ENCODE measurements at regions not wholly inside any gene's neighbourhood (a gene's known extent, or its start where the extent isn't known, plus 50 kb on each side); places are given as distances from the start of the nearest gene placed in this dataset.

- Histone ChIP-seq H3K9me3 (ENCODE audit: control insufficient read depth in 5 of 5, low read length in 5 of 5) (no peaks in the 10 kb centered on the region), H3K4me3 (ENCODE audit: low read depth in 1 of 5, low read length in 5 of 5) (no peak overlapping the region), H3K27me3 (ENCODE audit: control insufficient read depth in 5 of 5, insufficient read depth in 4 of 5, low read length in 5 of 5) (peaks cover 0 to 13% (median 3%) of the 10 kb centered on the region in 5 donors), H3K9ac (ENCODE audit: low read length in 5 of 5) (no peak overlapping the region), H3K4me1 (ENCODE audit: control insufficient read depth in 5 of 5, insufficient read depth in 5 of 5, low read length in 5 of 5) (peaks cover 0 to 13% (median 5%) of the 10 kb centered on the region in 5 donors), H3K36me3 (ENCODE audit: control insufficient read depth in 5 of 5, insufficient read depth in 5 of 5, low read length in 5 of 5) (no peaks in the 10 kb centered on the region), H3K27ac (ENCODE audit: low read depth, low read length) (no peak overlapping the region)
Observed at GRCh38 chr5:175275748-175276147, 168.2 kb downstream of the DRD1 start.

DNA sequence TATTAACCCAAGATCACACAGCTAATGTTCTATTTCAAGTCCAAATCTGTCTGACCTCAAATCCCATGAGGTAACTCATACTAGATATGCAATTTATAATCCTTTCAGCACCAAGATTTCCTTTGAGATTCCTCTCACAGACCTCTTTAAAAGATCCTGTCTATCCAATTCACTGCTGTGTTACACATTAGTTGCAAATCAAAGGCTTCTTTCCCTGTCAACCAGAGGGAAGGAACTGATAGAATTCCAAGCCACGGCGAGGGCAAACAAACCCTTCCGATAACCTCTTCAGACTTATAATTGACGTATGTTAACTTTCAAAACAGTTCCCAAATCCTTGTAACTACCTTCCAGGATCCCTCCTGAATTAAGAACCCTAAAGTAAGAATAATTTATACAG, 168.9 kb downstream of the DRD1 start:
- peaks cover 0 to 13% (median 5%) of the 10 kb centered on the region in 5 donors for H3K4me1 ChIP-seq (ENCODE audit: control insufficient read depth in 5 of 5, insufficient read depth in 5 of 5, low read length in 5 of 5)
- H3K9ac ChIP-seq (ENCODE audit: low read length in 5 of 5): no peak overlapping the region
- H3K27me3 ChIP-seq (ENCODE audit: control insufficient read depth in 5 of 5, insufficient read depth in 4 of 5, low read length in 5 of 5): peaks cover 0 to 13% (median 3%) of the 10 kb centered on the region in 5 donors
- no peak overlapping the region for H3K4me3 ChIP-seq (ENCODE audit: low read depth in 1 of 5, low read length in 5 of 5)
- no peaks in the 10 kb centered on the region for H3K9me3 ChIP-seq (ENCODE audit: control insufficient read depth in 5 of 5, low read length in 5 of 5)
- no peak overlapping the region for H3K27ac ChIP-seq (ENCODE audit: low read depth, low read length)
- H3K36me3 ChIP-seq (ENCODE audit: control insufficient read depth in 5 of 5, insufficient read depth in 5 of 5, low read length in 5 of 5): no peaks in the 10 kb centered on the region

DNA sequence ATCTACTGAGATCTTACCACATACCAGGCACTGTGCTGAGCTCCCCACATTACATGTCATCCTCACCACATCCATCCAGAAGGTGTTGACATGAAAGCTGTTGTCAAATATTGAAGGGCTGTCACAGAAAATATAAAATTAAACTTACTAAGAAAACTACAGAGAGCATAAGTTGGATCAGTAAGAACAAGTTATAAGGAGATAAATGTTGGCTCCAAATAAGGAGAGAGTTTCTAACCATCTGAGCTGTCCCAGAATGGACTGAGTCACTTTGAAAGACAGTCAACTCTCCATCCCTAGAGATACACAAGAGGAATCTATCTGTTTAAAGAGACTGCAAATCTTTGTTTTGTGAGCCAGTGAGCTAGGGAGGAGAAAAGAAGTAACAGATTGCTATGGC, 169.8 kb downstream of the DRD1 start:
- no peaks in the 10 kb centered on the region for H3K36me3 ChIP-seq (ENCODE audit: control insufficient read depth in 5 of 5, insufficient read depth in 5 of 5, low read length in 5 of 5)
- H3K4me1 ChIP-seq (ENCODE audit: control insufficient read depth in 5 of 5, insufficient read depth in 5 of 5, low read length in 5 of 5): peaks cover 0 to 13% (median 5%) of the 10 kb centered on the region in 5 donors
- H3K4me3 ChIP-seq (ENCODE audit: low read depth in 1 of 5, low read length in 5 of 5): no peak overlapping the region
- H3K9me3 ChIP-seq (ENCODE audit: control insufficient read depth in 5 of 5, low read length in 5 of 5): no peaks in the 10 kb centered on the region
- H3K27me3 ChIP-seq (ENCODE audit: control insufficient read depth in 5 of 5, insufficient read depth in 4 of 5, low read length in 5 of 5): peaks cover 0 to 8% (median 2%) of the 10 kb centered on the region in 5 donors
- H3K27ac ChIP-seq (ENCODE audit: low read depth, low read length): no peak overlapping the region
- no peak overlapping the region for H3K9ac ChIP-seq (ENCODE audit: low read length in 5 of 5)

- no peak overlapping the region for H3K9ac ChIP-seq (ENCODE audit: low read length in 5 of 5)
- no peak overlapping the region for H3K27ac ChIP-seq (ENCODE audit: low read depth, low read length)
- peaks cover 0 to 4% (median 0%) of the 10 kb centered on the region in 5 donors for H3K9me3 ChIP-seq (ENCODE audit: control insufficient read depth in 5 of 5, low read length in 5 of 5)
- H3K27me3 ChIP-seq (ENCODE audit: control insufficient read depth in 5 of 5, insufficient read depth in 4 of 5, low read length in 5 of 5): no peaks in the 10 kb centered on the region
- H3K4me1 ChIP-seq (ENCODE audit: control insufficient read depth in 5 of 5, insufficient read depth in 5 of 5, low read length in 5 of 5): no peaks in the 10 kb centered on the region
- H3K36me3 ChIP-seq (ENCODE audit: control insufficient read depth in 5 of 5, insufficient read depth in 5 of 5, low read length in 5 of 5): no peaks in the 10 kb centered on the region
- H3K4me3 ChIP-seq (ENCODE audit: low read depth in 1 of 5, low read length in 5 of 5): no peak overlapping the region
Observed at GRCh38 chr5:175264406-175264805, 179.6 kb downstream of the DRD1 start.

DNA sequence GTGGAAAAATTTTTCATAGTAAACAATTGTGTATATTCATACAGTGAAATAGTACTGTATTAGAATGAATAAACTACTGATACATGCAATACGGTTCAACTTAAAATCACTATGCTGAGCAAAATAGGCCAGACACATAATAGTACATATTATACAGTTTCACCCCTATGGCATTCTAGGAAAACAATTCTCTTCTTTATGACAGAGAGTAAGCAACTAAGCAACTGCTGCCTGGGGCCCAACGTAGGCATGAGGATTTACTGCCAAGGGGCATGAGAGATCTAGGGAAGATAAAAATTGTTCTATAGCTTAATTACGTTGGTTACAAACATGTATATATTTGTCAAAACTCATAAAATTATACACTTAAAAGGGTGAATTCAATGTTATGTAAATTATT, 180.2 kb downstream of the DRD1 start:
- no peaks in the 10 kb centered on the region for H3K4me1 ChIP-seq (ENCODE audit: control insufficient read depth in 5 of 5, insufficient read depth in 5 of 5, low read length in 5 of 5)
- H3K27me3 ChIP-seq (ENCODE audit: control insufficient read depth in 5 of 5, insufficient read depth in 4 of 5, low read length in 5 of 5): no peaks in the 10 kb centered on the region
- no peak overlapping the region for H3K9ac ChIP-seq (ENCODE audit: low read length in 5 of 5)
- peaks cover 0 to 4% (median 0%) of the 10 kb centered on the region in 5 donors for H3K9me3 ChIP-seq (ENCODE audit: control insufficient read depth in 5 of 5, low read length in 5 of 5)
- no peak overlapping the region for H3K4me3 ChIP-seq (ENCODE audit: low read depth in 1 of 5, low read length in 5 of 5)
- no peaks in the 10 kb centered on the region for H3K36me3 ChIP-seq (ENCODE audit: control insufficient read depth in 5 of 5, insufficient read depth in 5 of 5, low read length in 5 of 5)
- H3K27ac ChIP-seq (ENCODE audit: low read depth, low read length): no peak overlapping the region

DNA sequence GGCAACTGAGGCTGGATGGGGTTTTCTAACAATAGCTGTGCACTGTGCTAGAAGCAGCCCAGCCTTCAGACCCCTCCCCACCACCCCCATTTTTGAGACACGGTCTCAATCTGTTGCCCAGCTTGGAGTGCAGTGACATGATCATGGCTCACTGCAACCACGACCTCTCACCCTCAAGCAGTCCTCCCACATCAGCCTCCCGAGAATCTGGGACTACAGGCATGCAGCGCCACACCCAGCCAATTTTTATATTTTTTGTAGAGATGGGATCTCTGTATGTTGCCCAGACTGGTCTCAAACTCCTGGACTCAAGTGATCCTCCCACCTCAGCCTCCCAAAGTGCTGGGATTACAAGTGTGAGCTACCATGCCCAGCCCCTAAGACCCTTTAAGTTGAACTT, 182.5 kb downstream of the DRD1 start:
- Histone ChIP-seq H3K4me3 (ENCODE audit: low read depth in 1 of 5, low read length in 5 of 5) (no peak overlapping the region), H3K27me3 (ENCODE audit: control insufficient read depth in 5 of 5, insufficient read depth in 4 of 5, low read length in 5 of 5) (no peaks in the 10 kb centered on the region), H3K36me3 (ENCODE audit: control insufficient read depth in 5 of 5, insufficient read depth in 5 of 5, low read length in 5 of 5) (no peaks in the 10 kb centered on the region), H3K4me1 (ENCODE audit: control insufficient read depth in 5 of 5, insufficient read depth in 5 of 5, low read length in 5 of 5) (no peaks in the 10 kb centered on the region), H3K27ac (ENCODE audit: low read depth, low read length) (no peak overlapping the region), H3K9me3 (ENCODE audit: control insufficient read depth in 5 of 5, low read length in 5 of 5) (no peaks in the 10 kb centered on the region), H3K9ac (ENCODE audit: low read length in 5 of 5) (no peak overlapping the region)

DNA sequence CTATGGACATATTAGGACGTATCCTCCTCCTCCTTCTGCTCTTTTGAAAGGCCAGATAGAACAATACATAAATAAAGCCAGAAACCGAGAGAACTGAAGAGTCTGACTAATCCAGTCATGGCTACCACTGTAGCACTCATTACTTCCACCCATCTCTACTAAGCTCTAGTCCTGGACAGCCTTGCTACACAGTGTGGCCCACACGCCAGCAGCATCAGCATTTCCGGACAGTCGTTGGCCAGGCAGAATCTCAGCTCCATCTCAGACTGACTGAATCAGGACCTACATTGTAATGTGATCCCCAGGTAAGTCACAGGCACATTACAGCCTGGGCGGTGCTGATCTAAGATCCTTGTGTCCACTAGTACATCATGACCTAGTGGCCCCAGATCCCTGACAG, 182.9 kb downstream of the DRD1 start:
- H3K9ac ChIP-seq (ENCODE audit: low read length in 5 of 5): no peak overlapping the region
- H3K36me3 ChIP-seq (ENCODE audit: control insufficient read depth in 5 of 5, insufficient read depth in 5 of 5, low read length in 5 of 5): no peaks in the 10 kb centered on the region
- no peaks in the 10 kb centered on the region for H3K27me3 ChIP-seq (ENCODE audit: control insufficient read depth in 5 of 5, insufficient read depth in 4 of 5, low read length in 5 of 5)
- no peaks in the 10 kb centered on the region for H3K9me3 ChIP-seq (ENCODE audit: control insufficient read depth in 5 of 5, low read length in 5 of 5)
- H3K4me3 ChIP-seq (ENCODE audit: low read depth in 1 of 5, low read length in 5 of 5): no peak overlapping the region
- H3K4me1 ChIP-seq (ENCODE audit: control insufficient read depth in 5 of 5, insufficient read depth in 5 of 5, low read length in 5 of 5): no peaks in the 10 kb centered on the region
- no peak overlapping the region for H3K27ac ChIP-seq (ENCODE audit: low read depth, low read length)

GRCh38 chr5:175257847-175258194, 186.2 kb downstream of the DRD1 start:
- no peak overlapping the region for H3K9ac ChIP-seq (ENCODE audit: low read length in 5 of 5)
- H3K27ac ChIP-seq (ENCODE audit: low read depth, low read length): no peak overlapping the region
- H3K27me3 ChIP-seq (ENCODE audit: control insufficient read depth in 5 of 5, insufficient read depth in 4 of 5, low read length in 5 of 5): no peaks in the 10 kb centered on the region
- no peaks in the 10 kb centered on the region for H3K36me3 ChIP-seq (ENCODE audit: control insufficient read depth in 5 of 5, insufficient read depth in 5 of 5, low read length in 5 of 5)
- no peak overlapping the region for H3K4me3 ChIP-seq (ENCODE audit: low read depth in 1 of 5, low read length in 5 of 5)
- no peaks in the 10 kb centered on the region for H3K9me3 ChIP-seq (ENCODE audit: control insufficient read depth in 5 of 5, low read length in 5 of 5)
- H3K4me1 ChIP-seq (ENCODE audit: control insufficient read depth in 5 of 5, insufficient read depth in 5 of 5, low read length in 5 of 5): peaks cover 0 to 13% (median 0%) of the 10 kb centered on the region in 5 donors

DNA sequence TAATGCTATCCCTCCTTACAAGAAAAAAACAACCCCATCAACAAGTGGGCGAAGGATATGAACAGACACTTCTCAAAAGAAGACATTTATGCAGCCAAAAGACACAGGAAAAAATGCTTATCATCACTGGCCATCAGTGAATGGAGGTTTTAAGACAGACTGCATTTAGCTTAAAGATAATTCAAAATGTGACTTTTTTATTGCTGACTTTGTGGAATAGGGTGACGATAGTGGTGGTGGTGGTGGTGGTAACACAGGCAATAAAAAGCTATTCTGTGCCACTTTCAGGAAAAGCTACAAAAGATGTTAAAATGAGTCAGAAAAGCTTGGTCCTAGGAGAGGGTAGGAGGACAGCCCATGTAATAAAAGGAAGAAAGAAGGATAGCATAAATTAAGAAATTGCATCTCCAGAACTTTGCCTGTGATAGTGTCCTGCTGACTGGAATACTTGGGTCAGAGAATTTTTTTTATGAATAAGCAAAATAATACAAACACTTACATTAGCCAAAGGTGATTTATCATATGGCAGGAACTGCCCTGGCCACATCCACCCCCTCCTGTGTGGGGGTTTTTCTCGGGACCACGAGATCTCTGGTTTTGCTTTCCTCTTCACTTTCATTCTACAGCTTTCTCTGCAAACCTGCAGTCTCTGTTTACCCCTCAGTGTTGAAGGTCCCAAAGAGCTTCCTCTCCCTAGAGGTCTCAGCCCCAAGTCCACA, 186.7 kb downstream of the DRD1 start:
- Histone ChIP-seq H3K9me3 (ENCODE audit: control insufficient read depth in 5 of 5, low read length in 5 of 5) (no peaks in the 10 kb centered on the region), H3K27ac (ENCODE audit: low read depth, low read length) (no peak overlapping the region), H3K9ac (ENCODE audit: low read length in 5 of 5) (no peak overlapping the region), H3K4me1 (ENCODE audit: control insufficient read depth in 5 of 5, insufficient read depth in 5 of 5, low read length in 5 of 5) (peaks cover 0 to 13% (median 0%) of the 10 kb centered on the region in 5 donors), H3K4me3 (ENCODE audit: low read depth in 1 of 5, low read length in 5 of 5) (no peak overlapping the region), H3K36me3 (ENCODE audit: control insufficient read depth in 5 of 5, insufficient read depth in 5 of 5, low read length in 5 of 5) (no peaks in the 10 kb centered on the region), H3K27me3 (ENCODE audit: control insufficient read depth in 5 of 5, insufficient read depth in 4 of 5, low read length in 5 of 5) (no peaks in the 10 kb centered on the region)

- no peak overlapping the region for H3K4me3 ChIP-seq (ENCODE audit: low read depth in 1 of 5, low read length in 5 of 5)
- H3K36me3 ChIP-seq (ENCODE audit: control insufficient read depth in 5 of 5, insufficient read depth in 5 of 5, low read length in 5 of 5): no peaks in the 10 kb centered on the region
Observed at GRCh38 chr5:175254155-175254554, 189.8 kb downstream of the DRD1 start.

More at GRCh38 chr5:175254155-175254554, 189.8 kb downstream of the DRD1 start:
- Histone ChIP-seq H3K27ac (ENCODE audit: low read depth, low read length) (no peak overlapping the region), H3K4me1 (ENCODE audit: control insufficient read depth in 5 of 5, insufficient read depth in 5 of 5, low read length in 5 of 5) (peaks cover 0 to 13% (median 0%) of the 10 kb centered on the region in 5 donors), H3K9ac (ENCODE audit: low read length in 5 of 5) (no peak overlapping the region), H3K9me3 (ENCODE audit: control insufficient read depth in 5 of 5, low read length in 5 of 5) (no peaks in the 10 kb centered on the region), H3K27me3 (ENCODE audit: control insufficient read depth in 5 of 5, insufficient read depth in 4 of 5, low read length in 5 of 5) (no peaks in the 10 kb centered on the region)
